ENCODE measurements at regions not wholly inside any gene's neighbourhood (a gene's known extent, or its start where the extent isn't known, plus 50 kb on each side); places are given as distances from the start of the nearest gene placed in this dataset.

- Histone ChIP-seq H3K4me1 (no peaks in the 10 kb centered on the region), H3K36me3 (no peaks in the 10 kb centered on the region), H3K4me3 (no peak overlapping the region), H3K27me3 (no peaks in the 10 kb centered on the region), H3K27ac (no peak overlapping the region), H3K9me3 (peaks cover 0 to 7% of the 10 kb centered on the region in 2 donors)
- no peak for DNase-seq
- intact Hi-C loops (cut with DNase I; ENCODE audit: low total_unique reads), result no loop called here
- TF ChIP-seq CTCF (IDR thresholded peaks at IDR 0.05), result no peak
- no peak for TF ChIP-seq POLR2A (IDR thresholded peaks at IDR 0.05)
Measured at GRCh38 chr13:76607866-76608265, 278.3 kb downstream of the KCTD12 start.

- Histone ChIP-seq H3K36me3 (no peaks in the 10 kb centered on the region), H3K27me3 (no peaks in the 10 kb centered on the region), H3K4me3 (no peak overlapping the region), H3K9me3 (no peaks in the 10 kb centered on the region), H3K4me1 (peaks cover 4% of the 10 kb centered on the region in 2 donors), H3K27ac (no peak overlapping the region)
- intact Hi-C loops (cut with DNase I; ENCODE audit: low total_unique reads), result no loop called here
- no peak for DNase-seq
- TF ChIP-seq CTCF (IDR thresholded peaks at IDR 0.05) (no peak), POLR2A (IDR thresholded peaks at IDR 0.05) (no peak)
Measured at GRCh38 chr13:76600081-76600480, 286.1 kb downstream of the KCTD12 start.

- peak overlapping the region in 1 of 2 donors; percentile 53 for H3K27ac ChIP-seq
- TF ChIP-seq POLR2A (IDR thresholded peaks at IDR 0.05), result no peak
- no peak for TF ChIP-seq CTCF (IDR thresholded peaks at IDR 0.05)
- no peaks in the 10 kb centered on the region for H3K27me3 ChIP-seq
- intact Hi-C loops (cut with DNase I; ENCODE audit: low total_unique reads), result no loop called here
- H3K4me3 ChIP-seq, result no peak overlapping the region
- H3K4me1 ChIP-seq, result peaks cover 4% of the 10 kb centered on the region in 2 donors
- DNase-seq, result no peak
- no peaks in the 10 kb centered on the region for H3K9me3 ChIP-seq
- H3K36me3 ChIP-seq, result no peaks in the 10 kb centered on the region
Measured at GRCh38 chr13:76597868-76598267, 288.3 kb downstream of the KCTD12 start.

GRCh38 chr13:76596216-76596615 is 290.0 kb downstream of the KCTD12 start:
- no peak overlapping the region for H3K27ac ChIP-seq
- TF ChIP-seq CTCF (IDR thresholded peaks at IDR 0.05) (no peak), POLR2A (IDR thresholded peaks at IDR 0.05) (no peak)
- no peak for DNase-seq
- intact Hi-C loops (cut with DNase I; ENCODE audit: low total_unique reads), result no loop called here
- H3K27me3 ChIP-seq, result no peaks in the 10 kb centered on the region
- no peaks in the 10 kb centered on the region for H3K36me3 ChIP-seq
- no peak overlapping the region for H3K4me3 ChIP-seq
- H3K9me3 ChIP-seq, result no peaks in the 10 kb centered on the region
- peaks cover 4% of the 10 kb centered on the region in 2 donors for H3K4me1 ChIP-seq

GRCh38 chr13:76594435-76594834 is 291.8 kb downstream of the KCTD12 start:
- intact Hi-C loops (cut with DNase I; ENCODE audit: low total_unique reads), result no loop called here
- Histone ChIP-seq H3K27me3 (no peaks in the 10 kb centered on the region), H3K4me3 (no peak overlapping the region), H3K36me3 (no peaks in the 10 kb centered on the region), H3K4me1 (peaks cover 4% of the 10 kb centered on the region in 2 donors), H3K9me3 (no peaks in the 10 kb centered on the region), H3K27ac (no peak overlapping the region)
- no peak for TF ChIP-seq POLR2A (IDR thresholded peaks at IDR 0.05)
- TF ChIP-seq CTCF (IDR thresholded peaks at IDR 0.05), result no peak
- DNase-seq, result no peak
